HL-60 (cell line): ENCODE measurements at regions not wholly inside any gene's neighbourhood (a gene's known extent, or its start where the extent isn't known, plus 50 kb on each side); places are given as distances from the start of the nearest gene placed in this dataset.

Source experiments
- DNase-seq, 2 experiments: peaks; one replicate each; pipeline ENCODE4 v3.0.0-alpha.2; 2010 to 2020; ENCODE audit warnings: low read depth in 1 of 2, low spot score in 1 of 2
- H3K27ac ChIP-seq: fragments of 250-450 bp; sonication (Bioruptor Pico); replicated peaks from 2 replicates; pipeline ENCODE4 v1.5.1; 2020; ENCODE audit warnings: mild to moderate bottlenecking, moderate library complexity
- H3K27me3 ChIP-seq: fragments of 250-450 bp; sonication (Bioruptor Pico); 2 replicates; pipeline ENCODE4 v1.5.1; 2021; ENCODE audit warnings: mild to moderate bottlenecking, moderate library complexity; ENCODE audit not compliant: insufficient read depth, poor library complexity, severe bottlenecking
- H3K4me3 ChIP-seq: replicated peaks from 2 replicates; pipeline ENCODE4 v1.5.1; 2011; ENCODE audit warnings: mild to moderate bottlenecking, control low read depth, low read length; ENCODE audit not compliant: insufficient read depth
- GABPA ChIP-seq: IDR thresholded peaks from 2 replicates; pipeline ENCODE4 v1.6.1; 2012; ENCODE audit warnings: low read depth
- POLR2AphosphoS5 ChIP-seq: IDR thresholded peaks from 2 replicates; pipeline ENCODE4 v1.6.1; 2012; ENCODE audit warnings: low read depth
- SPI1 ChIP-seq: IDR thresholded peaks from 2 replicates; pipeline ENCODE4 v1.6.1; 2012; ENCODE audit warnings: low read depth, mild to moderate bottlenecking, borderline replicate concordance
- TF ChIP-seq, protein P1 (sequence below): IDR thresholded peaks from one replicate; pipeline ENCODE4 v1.5.1; 2011; ENCODE audit warnings: low read length, control low read depth, inconsistent platforms; ENCODE audit not compliant: insufficient read depth
- TF ChIP-seq, protein P2 (sequence below): IDR thresholded peaks from 2 replicates; pipeline ENCODE4 v1.6.1; 2012; ENCODE audit warnings: low read depth; ENCODE audit not compliant: insufficient replicate concordance

DNA sequence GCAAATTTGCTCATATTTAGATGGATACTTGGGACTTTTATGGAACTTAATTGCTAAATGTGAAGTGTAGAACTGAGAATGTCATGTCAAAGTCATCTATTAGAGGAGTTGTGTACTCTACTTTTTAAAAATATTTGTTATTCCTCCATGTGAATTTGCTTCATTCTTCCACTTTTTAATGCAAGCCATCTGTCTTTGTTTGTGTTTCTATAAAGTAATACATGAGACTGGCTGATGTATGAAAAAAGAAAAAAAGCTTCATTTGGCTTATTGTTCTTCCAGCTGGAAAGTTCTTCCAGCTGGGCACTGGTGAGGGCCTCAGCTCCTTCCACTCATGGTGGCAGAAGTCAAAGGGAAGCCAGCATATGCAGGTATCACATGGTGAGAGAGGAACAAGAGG, 114.6 kb upstream of the GRID2 start:
- no peaks in the 10 kb centered on the region for H3K27me3 ChIP-seq
- no peak overlapping the region for H3K4me3 ChIP-seq
- H3K27ac ChIP-seq, result no peak overlapping the region
- TF ChIP-seq POLR2AphosphoS5, result no peak
- TF ChIP-seq GABPA, result no peak
- TF ChIP-seq SPI1, result no peak
- TF ChIP-seq, protein P1, sequence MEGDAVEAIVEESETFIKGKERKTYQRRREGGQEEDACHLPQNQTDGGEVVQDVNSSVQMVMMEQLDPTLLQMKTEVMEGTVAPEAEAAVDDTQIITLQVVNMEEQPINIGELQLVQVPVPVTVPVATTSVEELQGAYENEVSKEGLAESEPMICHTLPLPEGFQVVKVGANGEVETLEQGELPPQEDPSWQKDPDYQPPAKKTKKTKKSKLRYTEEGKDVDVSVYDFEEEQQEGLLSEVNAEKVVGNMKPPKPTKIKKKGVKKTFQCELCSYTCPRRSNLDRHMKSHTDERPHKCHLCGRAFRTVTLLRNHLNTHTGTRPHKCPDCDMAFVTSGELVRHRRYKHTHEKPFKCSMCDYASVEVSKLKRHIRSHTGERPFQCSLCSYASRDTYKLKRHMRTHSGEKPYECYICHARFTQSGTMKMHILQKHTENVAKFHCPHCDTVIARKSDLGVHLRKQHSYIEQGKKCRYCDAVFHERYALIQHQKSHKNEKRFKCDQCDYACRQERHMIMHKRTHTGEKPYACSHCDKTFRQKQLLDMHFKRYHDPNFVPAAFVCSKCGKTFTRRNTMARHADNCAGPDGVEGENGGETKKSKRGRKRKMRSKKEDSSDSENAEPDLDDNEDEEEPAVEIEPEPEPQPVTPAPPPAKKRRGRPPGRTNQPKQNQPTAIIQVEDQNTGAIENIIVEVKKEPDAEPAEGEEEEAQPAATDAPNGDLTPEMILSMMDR, result no peak
- TF ChIP-seq, protein P2, sequence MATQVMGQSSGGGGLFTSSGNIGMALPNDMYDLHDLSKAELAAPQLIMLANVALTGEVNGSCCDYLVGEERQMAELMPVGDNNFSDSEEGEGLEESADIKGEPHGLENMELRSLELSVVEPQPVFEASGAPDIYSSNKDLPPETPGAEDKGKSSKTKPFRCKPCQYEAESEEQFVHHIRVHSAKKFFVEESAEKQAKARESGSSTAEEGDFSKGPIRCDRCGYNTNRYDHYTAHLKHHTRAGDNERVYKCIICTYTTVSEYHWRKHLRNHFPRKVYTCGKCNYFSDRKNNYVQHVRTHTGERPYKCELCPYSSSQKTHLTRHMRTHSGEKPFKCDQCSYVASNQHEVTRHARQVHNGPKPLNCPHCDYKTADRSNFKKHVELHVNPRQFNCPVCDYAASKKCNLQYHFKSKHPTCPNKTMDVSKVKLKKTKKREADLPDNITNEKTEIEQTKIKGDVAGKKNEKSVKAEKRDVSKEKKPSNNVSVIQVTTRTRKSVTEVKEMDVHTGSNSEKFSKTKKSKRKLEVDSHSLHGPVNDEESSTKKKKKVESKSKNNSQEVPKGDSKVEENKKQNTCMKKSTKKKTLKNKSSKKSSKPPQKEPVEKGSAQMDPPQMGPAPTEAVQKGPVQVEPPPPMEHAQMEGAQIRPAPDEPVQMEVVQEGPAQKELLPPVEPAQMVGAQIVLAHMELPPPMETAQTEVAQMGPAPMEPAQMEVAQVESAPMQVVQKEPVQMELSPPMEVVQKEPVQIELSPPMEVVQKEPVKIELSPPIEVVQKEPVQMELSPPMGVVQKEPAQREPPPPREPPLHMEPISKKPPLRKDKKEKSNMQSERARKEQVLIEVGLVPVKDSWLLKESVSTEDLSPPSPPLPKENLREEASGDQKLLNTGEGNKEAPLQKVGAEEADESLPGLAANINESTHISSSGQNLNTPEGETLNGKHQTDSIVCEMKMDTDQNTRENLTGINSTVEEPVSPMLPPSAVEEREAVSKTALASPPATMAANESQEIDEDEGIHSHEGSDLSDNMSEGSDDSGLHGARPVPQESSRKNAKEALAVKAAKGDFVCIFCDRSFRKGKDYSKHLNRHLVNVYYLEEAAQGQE, result no peak
- no peak for DNase-seq

DNA sequence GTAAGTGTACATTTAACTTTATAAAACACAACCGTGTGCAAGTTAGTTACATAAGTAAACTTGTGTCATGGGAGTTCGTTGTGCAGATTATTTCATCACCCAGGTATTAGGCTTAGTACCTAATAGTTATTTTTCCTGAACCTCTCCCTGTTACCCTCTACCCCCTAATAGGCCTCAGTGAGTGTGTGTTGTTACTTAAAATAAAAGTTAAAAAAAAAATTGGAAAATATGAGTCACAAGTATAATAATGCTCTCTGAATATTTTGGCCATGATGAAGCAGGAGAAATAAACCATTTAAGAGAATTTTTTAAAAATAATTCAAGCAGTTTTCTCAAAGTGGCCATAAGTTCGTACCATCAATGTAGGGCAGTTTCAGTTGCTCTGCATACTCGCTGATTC, 105.1 kb upstream of the GRID2 start:
- TF ChIP-seq, protein P1, result no peak
- TF ChIP-seq, protein P2, result no peak
- no peak for TF ChIP-seq GABPA
- no peak for TF ChIP-seq POLR2AphosphoS5
- no peak for TF ChIP-seq SPI1
- Histone ChIP-seq H3K27me3 (no peaks in the 10 kb centered on the region), H3K27ac (no peak overlapping the region), H3K4me3 (no peak overlapping the region)
- DNase-seq, result no peak

DNA sequence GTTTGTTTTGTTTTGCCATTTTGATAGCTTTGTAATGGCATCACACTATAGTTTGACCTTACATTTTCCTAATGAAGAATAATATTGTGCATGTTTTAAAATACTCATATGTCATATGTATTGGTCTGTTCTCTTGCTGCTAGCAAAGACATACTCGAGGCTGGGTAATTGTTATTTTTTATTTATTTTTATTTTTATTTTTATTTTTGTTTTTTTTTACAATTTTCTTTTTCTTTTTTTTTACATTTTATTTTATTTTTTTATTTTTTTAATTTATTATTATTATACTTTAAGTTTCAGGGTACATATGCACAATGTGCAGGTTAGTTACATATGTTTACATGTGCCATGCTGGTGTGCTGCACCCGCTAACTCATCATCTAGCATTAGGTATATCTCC, 104.6 kb upstream of the GRID2 start:
- TF ChIP-seq GABPA (no peak), SPI1 (no peak), POLR2AphosphoS5 (no peak)
- TF ChIP-seq, protein P2, result no peak
- TF ChIP-seq, protein P1, result no peak

More for the DNA sequence above, 104.6 kb upstream of the GRID2 start:
- no peak overlapping the region for H3K4me3 ChIP-seq
- no peak overlapping the region for H3K27ac ChIP-seq
- DNase-seq, result no peak
- no peaks in the 10 kb centered on the region for H3K27me3 ChIP-seq
